Tibial nerve (tissue), 4 donors: ENCODE measurements at regions not wholly inside any gene's neighbourhood (a gene's known extent, or its start where the extent isn't known, plus 50 kb on each side); places are given as distances from the start of the nearest gene placed in this dataset.
"Not testable (repeated sequence)": the region's sequence is repeated elsewhere in the genome, so short reads cannot be mapped to it uniquely, and the experiment has no call there.

Experiments
- CTCF ChIP-seq, 5 experiments: fragments of 200-600 bp in 3 of 5; fragments of 450-650 bp in 2 of 5; sonication (generic) in 3 of 5; IDR thresholded peaks; one replicate each; pipeline ENCODE4 v1.5.1; 2016 to 2019; ENCODE audit warnings: antibody characterized with exemption in 5 of 5, mild to moderate bottlenecking in 3 of 5, moderate library complexity in 2 of 5
- EP300 ChIP-seq, 2 donors: sonication (generic); formaldehyde crosslinking; IDR thresholded peaks; one replicate each; pipeline ENCODE4 v1.6.1; 2017; ENCODE audit warnings: antibody characterized with exemption in 2 of 2, mild to moderate bottlenecking in 1 of 2
- POLR2A ChIP-seq, 2 donors: fragments of 450-650 bp; IDR thresholded peaks; one replicate each; pipeline ENCODE4 v1.6.1; 2017; ENCODE audit warnings: antibody characterized with exemption in 2 of 2, mild to moderate bottlenecking in 2 of 2, moderate library complexity in 2 of 2

- TF ChIP-seq CTCF, EP300, POLR2A (IDR thresholded peaks at IDR 0.05): not testable (repeated sequence)
Measured at GRCh38 chr1:143504080-143504479, 467.7 kb downstream of the FAM72C start.
